GM18517 (cell line): ENCODE measurements at regions not wholly inside any gene's neighbourhood (a gene's known extent, or its start where the extent isn't known, plus 50 kb on each side); places are given as distances from the start of the nearest gene placed in this dataset.

Experiments used
- ATAC-seq: cut with Tn5 transposase; IDR thresholded peaks from one replicate; pipeline ENCODE4 v1.9.1; 2021; ENCODE audit warnings: mild to moderate bottlenecking, moderate library complexity; ENCODE audit not compliant: unreplicated experiment

- ATAC-seq: no peak
Measured at GRCh38 chr1:60753036-60753900, 329.1 kb upstream of the NFIA start.

GRCh38 chr1:60751306-60751705 lies 331.1 kb upstream of the NFIA start:
- ATAC-seq: no peak

GRCh38 chr1:60747353-60747752 lies 335.0 kb upstream of the NFIA start:
- no peak for ATAC-seq

- ATAC-seq: no peak
Measured at GRCh38 chr1:60746278-60746791, 336.0 kb upstream of the NFIA start.

- no peak for ATAC-seq
Measured at GRCh38 chr1:60745484-60745883, 336.9 kb upstream of the NFIA start.

- no peak for ATAC-seq
Measured at GRCh38 chr1:60742339-60742738, 340.0 kb upstream of the NFIA start.

GRCh38 chr1:60740154-60740553 lies 342.2 kb upstream of the NFIA start:
- no peak for ATAC-seq

GRCh38 chr1:60739729-60740128 lies 342.6 kb upstream of the NFIA start:
- ATAC-seq: no peak

- no peak for ATAC-seq
Measured at GRCh38 chr1:60732977-60733401, 349.4 kb upstream of the NFIA start.

- ATAC-seq: no peak
Measured at GRCh38 chr1:60731321-60731720, 351.0 kb upstream of the NFIA start.

GRCh38 chr1:60727552-60727951 lies 354.8 kb upstream of the NFIA start:
- no peak for ATAC-seq

GRCh38 chr1:60716472-60716871 lies 365.9 kb upstream of the NFIA start:
- no peak for ATAC-seq

GRCh38 chr1:60715970-60716369 lies 366.4 kb upstream of the NFIA start:
- ATAC-seq: no peak

- ATAC-seq: no peak
Measured at GRCh38 chr1:60709426-60709825, 372.9 kb upstream of the NFIA start.

- no peak for ATAC-seq
Measured at GRCh38 chr1:60705026-60705425, 377.3 kb upstream of the NFIA start.

- no peak for ATAC-seq
Measured at GRCh38 chr1:60703155-60703554, 379.2 kb upstream of the NFIA start.

GRCh38 chr1:60699325-60699724 lies 383.0 kb upstream of the NFIA start:
- ATAC-seq: no peak

GRCh38 chr1:60697204-60697994 lies 385.0 kb upstream of the NFIA start:
- ATAC-seq: no peak

- no peak for ATAC-seq
Measured at GRCh38 chr1:60696512-60696911, 385.8 kb upstream of the NFIA start.

GRCh38 chr1:60695716-60696171 lies 386.6 kb upstream of the NFIA start:
- no peak for ATAC-seq

- no peak for ATAC-seq
Measured at GRCh38 chr1:60694980-60695379, 387.4 kb upstream of the NFIA start.

GRCh38 chr1:60692031-60692430 lies 390.3 kb upstream of the NFIA start:
- ATAC-seq: no peak
